ENCODE measurements at regions not wholly inside any gene's neighbourhood (a gene's known extent, or its start where the extent isn't known, plus 50 kb on each side); places are given as distances from the start of the nearest gene placed in this dataset.

- H3K4me1 Mint-ChIP-seq (ENCODE audit: insufficient read depth, unreplicated experiment): no peaks in the 10 kb centered on the region
- no peaks in the 10 kb centered on the region for H3K9me3 Mint-ChIP-seq (ENCODE audit: unreplicated experiment)
- CTCF ChIA-PET: interaction anchor here (0.7 to 1.3 kb wide), 3 partner anchors 9 to 126 kb away, joined by 3 to 5 read pairs (median 3); no protein-coding TSS in a partner anchor
- no peak overlapping the region for H3K27ac Mint-ChIP-seq (ENCODE audit: low read depth, unreplicated experiment)
- POLR2A ChIA-PET: interaction anchor here (1.0 to 1.6 kb wide), 3 partner anchors 31 to 279 kb away, joined by 4 to 6 read pairs (median 4); no protein-coding TSS in a partner anchor
- no peaks in the 10 kb centered on the region for H3K36me3 Mint-ChIP-seq (ENCODE audit: insufficient read depth, unreplicated experiment)
- no peak overlapping the region for H3K4me3 Mint-ChIP-seq (ENCODE audit: unreplicated experiment)
- no TSS peak for BruUV-seq (replicated peaks)
- DNase-seq (ENCODE audit: unreplicated experiment): no peak
- intact Hi-C loops (cut with micrococcal nuclease): no loop called here
- H3K27me3 Mint-ChIP-seq (ENCODE audit: insufficient read depth, unreplicated experiment): no peaks in the 10 kb centered on the region
- TF ChIP-seq, protein P1, sequence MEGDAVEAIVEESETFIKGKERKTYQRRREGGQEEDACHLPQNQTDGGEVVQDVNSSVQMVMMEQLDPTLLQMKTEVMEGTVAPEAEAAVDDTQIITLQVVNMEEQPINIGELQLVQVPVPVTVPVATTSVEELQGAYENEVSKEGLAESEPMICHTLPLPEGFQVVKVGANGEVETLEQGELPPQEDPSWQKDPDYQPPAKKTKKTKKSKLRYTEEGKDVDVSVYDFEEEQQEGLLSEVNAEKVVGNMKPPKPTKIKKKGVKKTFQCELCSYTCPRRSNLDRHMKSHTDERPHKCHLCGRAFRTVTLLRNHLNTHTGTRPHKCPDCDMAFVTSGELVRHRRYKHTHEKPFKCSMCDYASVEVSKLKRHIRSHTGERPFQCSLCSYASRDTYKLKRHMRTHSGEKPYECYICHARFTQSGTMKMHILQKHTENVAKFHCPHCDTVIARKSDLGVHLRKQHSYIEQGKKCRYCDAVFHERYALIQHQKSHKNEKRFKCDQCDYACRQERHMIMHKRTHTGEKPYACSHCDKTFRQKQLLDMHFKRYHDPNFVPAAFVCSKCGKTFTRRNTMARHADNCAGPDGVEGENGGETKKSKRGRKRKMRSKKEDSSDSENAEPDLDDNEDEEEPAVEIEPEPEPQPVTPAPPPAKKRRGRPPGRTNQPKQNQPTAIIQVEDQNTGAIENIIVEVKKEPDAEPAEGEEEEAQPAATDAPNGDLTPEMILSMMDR (IDR thresholded peaks at IDR 0.05; ENCODE audit: unreplicated experiment): no peak
These were observed 61.6 kb downstream of the RGS12 start for GRCh38 chr4:3354455-3354811.

- TF ChIP-seq, protein P1 (IDR thresholded peaks at IDR 0.05; ENCODE audit: unreplicated experiment): no peak
- Mint-ChIP-seq H3K4me3 (ENCODE audit: unreplicated experiment) (no peak overlapping the region), H3K36me3 (ENCODE audit: insufficient read depth, unreplicated experiment) (no peaks in the 10 kb centered on the region), H3K4me1 (ENCODE audit: insufficient read depth, unreplicated experiment) (no peaks in the 10 kb centered on the region), H3K27me3 (ENCODE audit: insufficient read depth, unreplicated experiment) (no peaks in the 10 kb centered on the region), H3K27ac (ENCODE audit: low read depth, unreplicated experiment) (no peak overlapping the region), H3K9me3 (ENCODE audit: unreplicated experiment) (no peaks in the 10 kb centered on the region)
- intact Hi-C loops (cut with micrococcal nuclease): no loop called here
- ChIA-PET CTCF (interaction anchor here (1.3 kb wide), 1 partner anchor 126 kb away, joined by 3 read pairs; no protein-coding TSS in a partner anchor), POLR2A (interaction anchor here (1.0 to 1.2 kb wide), 2 partner anchors 30 to 280 kb away, joined by 4 read pairs; no protein-coding TSS in a partner anchor)
- BruUV-seq (replicated peaks): no TSS peak
- no peak for DNase-seq (ENCODE audit: unreplicated experiment)
These were observed 62.5 kb downstream of the RGS12 start for GRCh38 chr4:3355266-3355748.

DNA sequence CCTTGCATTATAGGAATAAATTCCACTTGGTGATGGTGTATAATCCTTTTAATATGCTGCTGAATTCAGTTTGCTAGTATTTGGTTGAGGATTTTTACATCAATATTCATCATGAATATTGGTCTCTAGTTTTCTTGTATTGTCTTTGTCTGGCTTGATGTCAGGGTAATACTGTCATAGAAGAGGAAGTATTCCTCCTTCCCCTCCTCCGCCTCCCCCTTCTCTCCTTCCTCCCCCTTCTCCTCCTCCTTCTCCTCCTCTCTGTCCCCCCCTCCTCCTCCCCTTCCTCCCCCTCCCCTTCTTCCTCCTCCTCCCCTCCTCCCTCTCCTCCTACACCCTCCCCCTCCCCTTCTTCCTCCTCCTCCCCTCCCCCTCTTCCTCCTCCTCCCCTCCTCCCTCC, 65.8 kb downstream of the RGS12 start:
- BruUV-seq (replicated peaks): no TSS peak
- ChIA-PET POLR2A (no interaction called here), CTCF (no interaction called here)
- Mint-ChIP-seq H3K27ac (ENCODE audit: low read depth, unreplicated experiment) (no peak overlapping the region), H3K4me3 (ENCODE audit: unreplicated experiment) (no peak overlapping the region), H3K27me3 (ENCODE audit: insufficient read depth, unreplicated experiment) (no peaks in the 10 kb centered on the region), H3K9me3 (ENCODE audit: unreplicated experiment) (no peaks in the 10 kb centered on the region), H3K4me1 (ENCODE audit: insufficient read depth, unreplicated experiment) (no peaks in the 10 kb centered on the region), H3K36me3 (ENCODE audit: insufficient read depth, unreplicated experiment) (peaks cover 8% of the 10 kb centered on the region)
- intact Hi-C loops (cut with micrococcal nuclease): no loop called here
- TF ChIP-seq, protein P1 (IDR thresholded peaks at IDR 0.05; ENCODE audit: unreplicated experiment): no peak
- DNase-seq (ENCODE audit: unreplicated experiment): no peak

DNA sequence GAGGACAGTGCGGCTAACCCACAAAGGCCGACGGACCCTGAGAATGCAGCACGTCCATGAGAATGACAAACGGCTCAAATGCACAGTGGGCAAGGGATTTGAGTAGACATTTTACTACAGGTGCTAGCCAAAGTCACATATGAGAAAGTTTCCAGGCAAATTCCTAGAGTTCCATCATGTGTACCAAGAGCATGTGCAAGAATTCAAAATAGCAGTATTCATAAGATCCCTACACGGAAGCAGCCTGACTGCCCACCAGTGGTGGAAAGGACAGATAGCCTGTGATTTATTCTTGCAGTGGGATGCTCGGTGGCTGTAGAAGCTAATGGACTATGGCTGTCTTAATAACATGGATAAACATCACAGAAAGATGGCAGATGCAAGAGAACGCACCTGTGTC, 68.0 kb downstream of the RGS12 start:
- DNase-seq (ENCODE audit: unreplicated experiment): no peak
- Mint-ChIP-seq H3K36me3 (ENCODE audit: insufficient read depth, unreplicated experiment) (peaks cover 8% of the 10 kb centered on the region), H3K4me3 (ENCODE audit: unreplicated experiment) (no peak overlapping the region), H3K9me3 (ENCODE audit: unreplicated experiment) (no peaks in the 10 kb centered on the region), H3K27me3 (ENCODE audit: insufficient read depth, unreplicated experiment) (no peaks in the 10 kb centered on the region), H3K27ac (ENCODE audit: low read depth, unreplicated experiment) (no peak overlapping the region), H3K4me1 (ENCODE audit: insufficient read depth, unreplicated experiment) (no peaks in the 10 kb centered on the region)
- intact Hi-C loops (cut with micrococcal nuclease): no loop called here
- TF ChIP-seq, protein P1 (IDR thresholded peaks at IDR 0.05; ENCODE audit: unreplicated experiment): no peak
- no TSS peak for BruUV-seq (replicated peaks)
- ChIA-PET POLR2A (interaction anchor here (1.4 kb wide), 1 partner anchor 24 kb away, joined by 3 read pairs; no protein-coding TSS in a partner anchor), CTCF (no interaction called here)

All from MCF 10A (cell line).